ENCODE measurements at regions not wholly inside any gene's neighbourhood (a gene's known extent, or its start where the extent isn't known, plus 50 kb on each side); places are given as distances from the start of the nearest gene placed in this dataset.

DNA sequence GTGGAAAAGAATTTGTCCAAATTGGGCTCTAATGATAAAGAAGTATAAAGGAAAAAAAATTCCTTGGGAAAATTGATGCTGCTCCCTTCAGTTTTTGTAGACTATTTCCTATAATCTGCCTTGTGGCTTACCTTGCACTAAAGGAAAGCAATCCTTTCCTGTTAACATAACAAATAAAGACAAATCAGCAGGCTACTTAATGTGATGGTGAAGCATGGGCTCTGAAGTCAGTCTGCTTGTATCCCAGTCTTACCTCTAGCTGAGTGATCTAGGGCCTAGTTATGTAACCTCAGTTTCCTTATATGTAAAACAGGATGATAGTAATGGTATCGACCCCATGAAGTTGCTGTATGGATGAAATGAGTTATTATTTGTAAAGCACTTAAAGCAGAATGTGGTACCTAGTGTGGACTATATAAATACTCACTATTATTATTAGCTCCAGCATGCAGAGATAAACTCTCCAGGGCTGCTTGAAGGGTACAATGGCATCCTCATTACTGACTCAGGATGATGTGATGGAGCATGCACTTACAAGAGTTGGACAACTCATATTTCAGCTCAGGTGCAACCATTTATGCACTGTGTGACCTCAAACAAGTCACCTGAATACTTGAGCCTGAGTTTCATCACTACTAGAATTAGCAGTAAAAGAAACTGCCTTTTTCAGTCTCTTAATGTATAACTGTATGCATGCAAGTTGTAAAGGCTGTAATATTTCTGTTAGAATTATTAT is 156.1 kb downstream of the DKK1 start:
- H3K9ac ChIP-seq (ENCODE audit: low read depth, low read length): no peak overlapping the region
- H3K36me3 ChIP-seq (ENCODE audit: control insufficient read depth, insufficient read depth, low read length): no peaks in the 10 kb centered on the region
- H2AK9ac ChIP-seq (replicated peaks; ENCODE audit: low read depth, low read length, poor library complexity): no peak overlapping the region
- no peak overlapping the region for H3K27ac ChIP-seq (ENCODE audit: insufficient read depth, low read length)
- TF ChIP-seq MAFK (IDR thresholded peaks at IDR 0.05; ENCODE audit: low read depth, low read length): no peak
- BruUV-seq (replicated peaks): no TSS peak
- H2AFZ ChIP-seq (replicated peaks; ENCODE audit: low read length, poor library complexity): no peak overlapping the region
- no peak for DNase-seq
- H3K9me1 ChIP-seq (ENCODE audit: insufficient read depth, low read length): no peaks in the 10 kb centered on the region
- intact Hi-C loops (cut with micrococcal nuclease) (no loop called here), dilution Hi-C loops (cut with HindIII; ENCODE audit: low sequenced_read_pairs, unreplicated experiment) (no loop called here), in situ Hi-C loops (cut with MboI; ENCODE audit: low sequenced_read_pairs) (no loop called here)
- no peak overlapping the region for H2AK5ac ChIP-seq (ENCODE audit: low read depth, low read length)
- ChIA-PET CTCF (no interaction called here), POLR2A (ENCODE audit: unreplicated experiment) (no interaction called here)
- H2BK5ac ChIP-seq (ENCODE audit: low read depth, low read length, poor library complexity, severe bottlenecking): no peak overlapping the region
- H2BK15ac ChIP-seq (ENCODE audit: low read depth, low read length): no peak overlapping the region
- H4K91ac ChIP-seq (ENCODE audit: insufficient read depth, low read depth, low read length): no peak overlapping the region
- no peak overlapping the region for H3K4me2 ChIP-seq (ENCODE audit: low read depth, low read length)
- H4K5ac ChIP-seq (ENCODE audit: low read depth, low read length): no peak overlapping the region
- H4K8ac ChIP-seq (ENCODE audit: low read depth in 2 of 2, low read length in 2 of 2): no peak overlapping the region
- no peak overlapping the region for H2BK20ac ChIP-seq (ENCODE audit: low read depth, low read length)
- no peak overlapping the region for H3K4ac ChIP-seq (ENCODE audit: low read depth, low read length)
- no peaks in the 10 kb centered on the region for H3K79me1 ChIP-seq (ENCODE audit: low read depth in 1 of 2, low read length in 2 of 2)
- H3K4me1 ChIP-seq (ENCODE audit: control insufficient read depth, insufficient read depth, low read length): no peaks in the 10 kb centered on the region
- no peak overlapping the region for H3K56ac ChIP-seq (ENCODE audit: extremely low read depth, insufficient read depth, low read length)
- no peaks in the 10 kb centered on the region for H3K9me3 ChIP-seq (ENCODE audit: control insufficient read depth, insufficient read depth, low read length)
- H3K23ac ChIP-seq (ENCODE audit: low read depth, low read length): no peak overlapping the region
- H3K4me3 ChIP-seq (ENCODE audit: insufficient read depth, low read depth, low read length): no peak overlapping the region
- ATAC-seq (ENCODE audit: low read depth): no peak
- no peaks in the 10 kb centered on the region for H4K20me1 ChIP-seq (ENCODE audit: insufficient read depth, low read length)
- no CpG with 5 or more reads among the region's 1 CpG for WGBS, 2 experiments (ENCODE audit: extremely low coverage in 2 of 2, insufficient read length in 1 of 2)
- H3K14ac ChIP-seq (replicated peaks; ENCODE audit: low read depth, low read length): no peak overlapping the region
- no peak overlapping the region for H2BK120ac ChIP-seq (ENCODE audit: low read depth, low read length)
- H3K27me3 ChIP-seq (ENCODE audit: control insufficient read depth, insufficient read depth, low read length): no peaks in the 10 kb centered on the region
- no peak overlapping the region for H3K18ac ChIP-seq (ENCODE audit: low read depth, low read length)

All from IMR-90 (cell line).